ENCODE measurements at regions not wholly inside any gene's neighbourhood (a gene's known extent, or its start where the extent isn't known, plus 50 kb on each side); places are given as distances from the start of the nearest gene placed in this dataset.
A peak's percentile ranks its signal among the peaks of the same experiment; 100 is the strongest.

GRCh38 chr6:9553002-9553401 lies 861.9 kb downstream of the TFAP2A start:
- no peaks in the 10 kb centered on the region for H3K9me2 ChIP-seq (replicated peaks; ENCODE audit: low read length)
- intact Hi-C loops (cut with micrococcal nuclease), result no loop called here
- no peaks in the 10 kb centered on the region for H4K20me1 ChIP-seq (ENCODE audit: low read length)
- H3K4me3 ChIP-seq (ENCODE audit: low read length), result no peak overlapping the region
- H3K4me2 ChIP-seq (ENCODE audit: low read length), result no peak overlapping the region
- no peak overlapping the region for H2AFZ ChIP-seq (ENCODE audit: low read length)
- no peak for DNase-seq
- ATAC-seq, result no peak
- TF ChIP-seq EZH2 (IDR thresholded peaks at IDR 0.05; ENCODE audit: low read length, unreplicated experiment), result no peak
- no peak for TF ChIP-seq CTCF (conservative IDR thresholded peaks at IDR 0.05; ENCODE audit: low read depth, low read length)
- TF ChIP-seq EZH2phosphoT487 (IDR thresholded peaks at IDR 0.05; ENCODE audit: borderline replicate concordance, low read length), result no peak
- peaks cover 12% of the 10 kb centered on the region; the same call in 1 of the 2 replicates for H3K27me3 ChIP-seq (ENCODE audit: low read length)
- CTCF ChIA-PET, result no interaction called here
- no peaks in the 10 kb centered on the region for H3F3A ChIP-seq (ENCODE audit: low read length, unreplicated experiment)
- H3K79me2 ChIP-seq (ENCODE audit: low read length), result no peaks in the 10 kb centered on the region
- H3K27ac ChIP-seq (ENCODE audit: low read length), result no peak overlapping the region
- no peaks in the 10 kb centered on the region for H3K36me3 ChIP-seq (ENCODE audit: low read depth, low read length)
- H3K9ac ChIP-seq (ENCODE audit: low read length), result no peak overlapping the region
- POLR2A ChIA-PET (ENCODE audit: unreplicated experiment), result no interaction called here
- no peaks in the 10 kb centered on the region for H3K4me1 ChIP-seq (ENCODE audit: insufficient read depth, low read length)
- peaks cover 7% of the 10 kb centered on the region; the same call in 1 of the 2 replicates for H3K9me3 ChIP-seq (ENCODE audit: low read length)
- no TSS peak for BruUV-seq (replicated peaks)

GRCh38 chr6:9543649-9544048 lies 871.2 kb downstream of the TFAP2A start:
- no TSS peak for BruUV-seq (replicated peaks)
- H3K36me3 ChIP-seq (ENCODE audit: low read depth, low read length), result no peaks in the 10 kb centered on the region
- no peak overlapping the region for H2AFZ ChIP-seq (ENCODE audit: low read length)
- DNase-seq (no peak), ATAC-seq (no peak)
- H3K4me1 ChIP-seq (ENCODE audit: insufficient read depth, low read length), result no peaks in the 10 kb centered on the region
- no peaks in the 10 kb centered on the region for H3K9me3 ChIP-seq (ENCODE audit: low read length)
- H3K79me2 ChIP-seq (ENCODE audit: low read length), result no peaks in the 10 kb centered on the region
- H4K20me1 ChIP-seq (ENCODE audit: low read length), result no peaks in the 10 kb centered on the region
- H3K4me2 ChIP-seq (ENCODE audit: low read length), result no peak overlapping the region
- 0 out of 2 replicates have a peak, but pooled peaks cover 7% of the 10 kb centered on the region for H3K27me3 ChIP-seq (ENCODE audit: low read length)
- H3K9me2 ChIP-seq (replicated peaks; ENCODE audit: low read length), result no peaks in the 10 kb centered on the region
- no peak overlapping the region for H3K27ac ChIP-seq (ENCODE audit: low read length)
- no peak for TF ChIP-seq EZH2 (IDR thresholded peaks at IDR 0.05; ENCODE audit: low read length, unreplicated experiment)
- no peak for TF ChIP-seq EZH2phosphoT487 (IDR thresholded peaks at IDR 0.05; ENCODE audit: borderline replicate concordance, low read length)
- intact Hi-C loops (cut with micrococcal nuclease), result loop anchor here (5.0 kb wide), 1 partner anchor 869 kb away; no protein-coding TSS in a partner anchor
- CTCF ChIA-PET, result no interaction called here
- no peak overlapping the region for H3K9ac ChIP-seq (ENCODE audit: low read length)
- no peak overlapping the region for H3K4me3 ChIP-seq (ENCODE audit: low read length)
- no peaks in the 10 kb centered on the region for H3F3A ChIP-seq (ENCODE audit: low read length, unreplicated experiment)
- POLR2A ChIA-PET (ENCODE audit: unreplicated experiment), result no interaction called here

- POLR2A ChIA-PET (ENCODE audit: unreplicated experiment), result no interaction called here
Measured at GRCh38 chr6:9540534-9541126, 874.2 kb downstream of the TFAP2A start.

More at GRCh38 chr6:9540534-9541126, 874.2 kb downstream of the TFAP2A start:
- Histone ChIP-seq H3F3A (ENCODE audit: low read length, unreplicated experiment) (no peaks in the 10 kb centered on the region), H3K27me3 (ENCODE audit: low read length) (no peaks in the 10 kb centered on the region), H3K9ac (ENCODE audit: low read length) (no peak overlapping the region), H4K20me1 (ENCODE audit: low read length) (no peaks in the 10 kb centered on the region), H3K4me1 (ENCODE audit: insufficient read depth, low read length) (no peaks in the 10 kb centered on the region), H2AFZ (ENCODE audit: low read length) (no peak overlapping the region), H3K9me2 (replicated peaks; ENCODE audit: low read length) (no peaks in the 10 kb centered on the region), H3K79me2 (ENCODE audit: low read length) (no peaks in the 10 kb centered on the region), H3K4me2 (ENCODE audit: low read length) (no peak overlapping the region), H3K27ac (ENCODE audit: low read length) (no peak overlapping the region), H3K4me3 (ENCODE audit: low read length) (no peak overlapping the region), H3K36me3 (ENCODE audit: low read depth, low read length) (no peaks in the 10 kb centered on the region), H3K9me3 (ENCODE audit: low read length) (no peaks in the 10 kb centered on the region)
- TF ChIP-seq CTCF (conservative IDR thresholded peaks at IDR 0.05; ENCODE audit: low read depth, low read length) (peak; percentile 83), EZH2 (IDR thresholded peaks at IDR 0.05; ENCODE audit: low read length, unreplicated experiment) (no peak)
- peak; percentile 31; the same call in 1 of the 2 replicates for ATAC-seq
- peak; percentile 81 for DNase-seq
- CTCF ChIA-PET, result interaction anchor here (0.5 kb wide), 1 partner anchor 472 kb away, joined by 3 read pairs; no protein-coding TSS in a partner anchor
- intact Hi-C loops (cut with micrococcal nuclease), result loop anchor here (1.0 to 5.0 kb wide), 3 partner anchors 290 to 889 kb away; no protein-coding TSS in a partner anchor
- BruUV-seq (replicated peaks), result no TSS peak

Data from PC-3 (cell line).